Tongue (tissue), 1 donor: ENCODE measurements at regions not wholly inside any gene's neighbourhood (a gene's known extent, or its start where the extent isn't known, plus 50 kb on each side); places are given as distances from the start of the nearest gene placed in this dataset.

ENCODE experiments used
- DNase-seq: peaks from one replicate; pipeline ENCODE4 v3.0.0-alpha.2; 2015

DNA sequence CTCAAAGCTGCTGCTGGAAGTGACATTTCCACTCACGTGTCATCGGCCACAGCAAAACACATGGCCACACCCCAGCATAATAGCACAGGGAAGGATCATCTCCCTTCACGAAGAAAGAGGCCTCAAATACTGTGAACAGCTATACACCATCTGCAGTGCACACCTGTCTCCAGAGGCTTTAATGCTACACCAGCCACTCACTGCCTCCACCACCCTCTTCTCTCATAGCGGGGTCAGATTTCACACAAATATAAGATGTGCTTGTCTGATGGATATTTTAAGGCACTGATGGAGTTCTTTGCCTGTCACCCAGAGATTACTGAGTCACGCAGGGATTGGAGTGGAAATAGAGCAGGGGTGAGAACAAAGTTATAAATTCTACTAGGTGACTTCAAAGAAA lies 374.0 kb downstream of the ZNF516 start:
- peak; percentile 81 for DNase-seq

GRCh38 chr18:76115580-76115979 lies 379.5 kb downstream of the ZNF516 start:
- no peak for DNase-seq

- DNase-seq, result peak; percentile 47
These were observed 381.9 kb downstream of the ZNF516 start for GRCh38 chr18:76113101-76113500.

GRCh38 chr18:76102626-76103025 lies 392.4 kb downstream of the ZNF516 start:
- peak; percentile 88 for DNase-seq

DNA sequence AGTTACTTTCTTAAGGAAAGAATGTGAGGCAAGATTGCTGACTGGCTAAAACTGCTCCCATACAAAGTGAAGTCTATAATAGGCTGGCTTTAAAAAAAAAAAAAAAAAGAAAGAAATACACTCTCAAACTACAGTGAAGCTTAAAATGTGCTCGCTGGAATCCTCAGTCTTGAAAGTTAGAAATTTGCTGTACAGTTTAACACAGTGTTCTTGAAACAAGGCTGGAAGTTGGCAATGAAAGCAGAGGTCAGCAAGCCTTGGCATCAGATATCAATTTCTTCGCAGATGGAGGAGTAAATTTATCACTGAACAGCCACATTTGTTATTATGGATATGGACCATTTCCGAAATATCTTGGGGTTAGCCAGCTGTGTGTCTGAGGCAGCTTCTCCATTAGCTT lies 392.9 kb downstream of the ZNF516 start:
- DNase-seq, result peak; percentile 85

GRCh38 chr18:76099931-76100457 lies 395.0 kb downstream of the ZNF516 start:
- DNase-seq, result peak; percentile 7

DNA sequence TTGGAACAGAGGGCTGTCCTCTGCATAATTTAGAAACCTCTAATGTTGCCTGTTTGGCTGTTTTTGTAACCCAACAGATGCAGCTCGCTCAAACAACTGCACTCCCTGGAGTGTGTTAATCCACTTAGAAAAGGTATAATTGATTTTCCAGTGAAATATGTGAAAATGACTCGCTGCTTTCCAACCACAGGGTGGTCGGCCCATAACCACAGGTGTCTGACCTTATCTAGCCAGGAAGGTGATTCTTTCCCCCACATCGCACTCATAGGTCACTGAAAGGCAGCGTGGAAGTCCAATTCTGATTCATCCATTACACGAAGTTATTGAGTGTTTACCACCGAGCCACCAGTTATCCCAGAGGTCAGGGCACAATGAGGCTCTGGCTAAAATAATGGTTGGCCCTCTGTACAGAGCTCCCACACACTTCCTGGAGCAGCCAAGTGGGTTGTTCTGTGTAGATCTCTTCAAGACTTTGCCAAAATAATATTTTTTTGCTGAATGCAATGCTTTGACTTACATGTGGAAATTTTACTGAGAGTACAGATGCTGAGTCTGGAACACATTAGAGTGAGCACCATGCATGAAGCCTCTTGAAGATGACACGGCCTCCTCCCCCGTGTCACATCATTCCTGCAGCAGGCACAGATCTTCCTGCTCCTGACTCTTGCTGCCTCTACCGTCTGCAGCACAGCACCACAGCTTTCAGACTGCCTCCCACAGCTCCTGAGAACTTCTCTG lies 396.2 kb downstream of the ZNF516 start:
- peak; percentile 85 for DNase-seq

DNA sequence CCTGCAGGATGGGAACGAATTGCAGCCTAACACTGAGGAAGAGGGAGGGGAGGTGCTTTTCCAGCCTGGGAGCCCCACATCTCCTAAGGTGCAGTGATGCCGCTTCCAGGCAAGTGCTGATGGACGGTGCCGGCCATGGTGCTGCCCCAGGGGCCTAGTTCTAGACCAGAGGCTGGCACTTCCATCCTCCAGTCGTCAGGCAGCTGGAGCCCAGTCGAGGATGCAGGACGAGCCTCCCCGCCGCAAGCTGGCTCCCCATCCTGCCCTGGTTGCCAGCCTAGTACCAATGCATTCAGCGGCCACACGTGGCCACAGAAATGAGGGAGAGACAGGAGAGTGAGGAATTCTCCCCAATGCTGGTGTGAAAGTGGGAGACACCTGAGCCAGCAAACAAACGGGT lies 413.5 kb downstream of the ZNF516 start:
- no peak for DNase-seq

GRCh38 chr18:76080430-76080829 lies 414.6 kb downstream of the ZNF516 start:
- no peak for DNase-seq

DNA sequence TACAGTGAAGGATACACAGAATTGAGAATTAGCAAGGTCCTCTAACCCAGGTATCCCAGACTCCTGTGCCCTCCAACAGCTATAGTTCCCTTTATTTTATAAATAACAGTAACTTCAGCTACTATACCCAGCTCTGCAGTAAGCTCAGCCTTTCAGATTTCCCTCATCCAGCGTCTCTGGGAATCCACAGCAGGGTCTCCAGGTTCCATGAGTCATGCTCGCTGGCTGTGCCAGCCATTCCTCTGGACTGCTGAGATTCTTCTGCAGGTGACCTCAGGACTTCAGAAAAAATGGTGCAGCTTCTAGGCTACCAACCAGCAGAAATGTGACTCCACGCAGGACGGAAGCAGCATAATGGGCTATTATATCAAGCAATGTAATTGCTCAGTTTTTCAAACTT lies 419.3 kb downstream of the ZNF516 start:
- no peak for DNase-seq

DNA sequence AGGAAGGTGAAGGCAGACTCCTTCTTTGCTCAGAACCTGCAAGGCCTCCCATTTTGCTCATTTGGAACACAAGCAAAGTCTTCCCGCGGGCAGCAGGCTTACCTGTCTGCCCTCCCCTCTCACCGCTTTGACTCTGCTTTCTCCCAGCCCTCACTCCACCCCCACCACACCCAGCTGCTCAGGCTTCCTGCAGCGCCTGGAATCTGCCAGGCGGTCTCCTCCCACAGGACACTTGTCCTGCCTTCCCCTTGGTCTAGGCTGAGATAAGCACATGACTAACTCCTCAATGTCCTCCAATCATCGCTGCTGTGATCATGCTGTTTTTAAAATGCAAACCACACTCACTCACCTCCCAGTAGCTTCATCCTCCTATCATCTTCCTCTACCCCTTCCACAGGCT lies 430.0 kb downstream of the ZNF516 start:
- DNase-seq, result peak; percentile 11

GRCh38 chr18:76058146-76058545 lies 436.9 kb downstream of the ZNF516 start:
- no peak for DNase-seq

DNA sequence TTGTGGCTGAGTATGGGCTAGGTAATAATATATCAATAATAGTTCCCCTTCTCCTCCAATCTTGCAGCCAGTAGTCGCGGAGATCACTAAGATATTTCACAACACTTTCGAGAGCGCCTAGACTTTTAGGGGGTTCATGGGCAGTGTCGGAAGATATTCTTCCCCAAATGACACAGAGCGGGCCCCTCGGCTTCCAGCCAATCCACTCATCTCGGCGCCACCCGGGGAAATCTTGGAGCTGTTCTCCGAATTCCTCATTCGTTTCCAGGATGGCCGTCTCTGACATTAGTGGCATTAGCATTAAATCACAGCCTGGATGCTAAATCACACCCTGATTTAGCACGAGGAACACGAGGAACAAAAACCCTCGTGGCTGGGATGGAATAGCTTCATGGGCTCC lies 437.7 kb downstream of the ZNF516 start:
- no peak for DNase-seq

GRCh38 chr18:76056471-76057110 lies 438.5 kb downstream of the ZNF516 start:
- peak; percentile 18 for DNase-seq

GRCh38 chr18:76055578-76055977 lies 439.5 kb downstream of the ZNF516 start:
- no peak for DNase-seq

- no peak for DNase-seq
These were observed 440.0 kb downstream of the ZNF516 start for GRCh38 chr18:76055025-76055424.

DNA sequence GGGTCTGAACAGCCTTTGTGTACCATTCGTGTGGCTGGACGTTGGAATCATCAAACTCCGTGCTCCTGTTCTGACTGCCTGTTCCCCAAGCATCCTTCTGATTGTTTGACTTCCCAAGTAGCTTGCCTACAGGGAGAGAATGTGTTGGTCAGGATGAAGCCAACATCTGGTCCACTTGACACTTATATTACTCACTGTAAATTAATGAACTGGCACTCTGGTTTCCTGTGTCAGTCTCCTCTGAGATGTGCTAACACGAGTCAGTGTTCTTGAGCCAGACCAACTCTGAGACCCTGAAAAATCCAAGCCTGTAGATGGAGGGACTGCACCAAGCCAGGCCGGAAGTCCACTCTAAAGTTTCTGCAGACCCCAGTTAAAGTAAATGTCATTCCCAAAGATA lies 440.9 kb downstream of the ZNF516 start:
- no peak for DNase-seq

GRCh38 chr18:76053551-76053950 lies 441.5 kb downstream of the ZNF516 start:
- no peak for DNase-seq

- DNase-seq, result no peak
These were observed 442.8 kb downstream of the ZNF516 start for GRCh38 chr18:76052227-76052595.

DNA sequence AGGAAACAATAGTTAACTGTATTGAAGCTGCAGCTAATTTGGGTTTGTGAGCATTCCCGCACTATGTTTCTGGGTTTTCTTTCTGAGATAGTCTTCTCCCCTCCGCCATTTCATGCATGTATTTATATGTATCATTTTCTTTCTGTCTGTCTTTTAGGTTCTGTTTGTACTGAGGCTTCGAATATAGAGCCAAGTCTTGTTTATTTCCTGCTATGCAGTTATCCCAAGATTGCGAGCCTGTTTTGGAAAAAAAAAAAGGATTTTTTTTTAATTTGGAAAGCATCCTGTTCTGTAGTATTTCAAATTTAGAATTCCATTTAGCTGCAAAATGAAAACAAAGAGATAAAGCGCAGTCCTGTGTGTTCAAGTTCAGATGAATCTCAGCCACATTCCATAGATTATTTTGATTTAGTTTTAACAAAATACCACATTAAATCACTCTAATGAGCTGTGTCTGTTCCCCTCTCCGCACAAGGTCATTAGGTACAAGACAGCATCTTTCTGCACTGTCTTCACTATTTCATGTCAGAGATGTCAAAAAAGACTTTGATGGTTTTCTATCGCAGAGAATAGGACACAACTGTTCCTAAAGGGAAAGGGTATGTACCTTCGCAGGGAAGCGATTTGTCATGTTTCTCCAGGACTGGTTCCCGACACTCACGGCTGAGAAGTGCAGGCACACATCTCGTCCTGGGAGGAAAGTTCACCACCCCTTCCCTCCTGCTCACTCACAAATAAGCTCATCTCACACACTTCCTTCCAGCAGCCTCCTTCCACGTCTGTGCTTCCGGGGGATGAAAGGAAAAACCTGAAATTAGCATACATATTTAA lies 443.4 kb downstream of the ZNF516 start:
- peak; percentile 9 for DNase-seq

DNA sequence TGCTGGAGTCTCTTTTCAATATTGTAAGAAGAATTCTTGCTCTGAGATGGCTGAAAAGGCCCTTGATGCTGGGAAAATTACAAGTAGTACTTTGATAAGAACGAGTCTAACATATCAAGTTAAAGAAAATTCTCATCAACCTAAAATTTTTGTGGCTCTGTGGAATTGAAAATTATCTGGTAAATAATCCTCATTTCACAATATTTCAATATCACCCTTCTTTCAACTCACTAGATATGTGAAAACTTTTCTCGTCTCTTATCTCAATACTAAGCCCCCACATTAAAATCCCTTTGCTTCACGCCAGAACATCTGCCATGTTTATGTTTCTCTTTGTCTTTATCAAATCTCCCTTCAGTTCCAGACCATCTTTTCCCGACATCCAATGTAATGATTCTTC lies 448.8 kb downstream of the ZNF516 start:
- DNase-seq, result no peak

GRCh38 chr18:76042511-76042910 lies 452.5 kb downstream of the ZNF516 start:
- DNase-seq, result no peak

GRCh38 chr18:76018210-76018609 lies 476.8 kb downstream of the ZNF516 start:
- no peak for DNase-seq
